ENCODE measurements at regions not wholly inside any gene's neighbourhood (a gene's known extent, or its start where the extent isn't known, plus 50 kb on each side); places are given as distances from the start of the nearest gene placed in this dataset.
"Not testable (repeated sequence)": the region's sequence is repeated elsewhere in the genome, so short reads cannot be mapped to it uniquely, and the experiment has no call there.

GRCh38 chr16:11417487-11417886 is 72.2 kb downstream of the RMI2 start:
- Histone ChIP-seq H2AFZ (replicated peaks) (no peak overlapping the region), H4K20me1 (ENCODE audit: low read depth) (no peaks in the 10 kb centered on the region), H3K79me2 (ENCODE audit: low read depth) (no peaks in the 10 kb centered on the region), H3K27me3 (no peaks in the 10 kb centered on the region), H3K36me3 (no peaks in the 10 kb centered on the region), H3K4me2 (no peak overlapping the region), H3F3A (ENCODE audit: low read depth) (no peaks in the 10 kb centered on the region), H3K27ac (no peak overlapping the region), H3K9ac (no peak overlapping the region), H3K4me3 (no peak overlapping the region), H3K9me3 (ENCODE audit: low read depth) (no peaks in the 10 kb centered on the region), H3K4me1 (peaks cover 6% of the 10 kb centered on the region)
- Mint-ChIP-seq H3K4me1 (peaks cover 9% of the 10 kb centered on the region), H3K9me3 (peaks cover 2% of the 10 kb centered on the region), H3K4me3 (no peak overlapping the region), H3K36me3 (no peaks in the 10 kb centered on the region), H3K27me3 (ENCODE audit: insufficient read depth, low read depth) (peaks cover 9% of the 10 kb centered on the region), H3K27ac (no peak overlapping the region)
- no peak for DNase-seq (ENCODE audit: low spot score)
- TF ChIP-seq CTCF (IDR thresholded peaks at IDR 0.05) (no peak), EZH2 (IDR thresholded peaks at IDR 0.05) (no peak), EZH2phosphoT487 (IDR thresholded peaks at IDR 0.05) (no peak)

GRCh38 chr16:11418506-11418905 is 73.2 kb downstream of the RMI2 start:
- H3K27ac Mint-ChIP-seq = no peak overlapping the region
- Histone ChIP-seq H3F3A (ENCODE audit: low read depth) (no peaks in the 10 kb centered on the region), H2AFZ (replicated peaks) (no peak overlapping the region), H4K20me1 (ENCODE audit: low read depth) (no peaks in the 10 kb centered on the region), H3K9me3 (ENCODE audit: low read depth) (no peaks in the 10 kb centered on the region), H3K9ac (no peak overlapping the region), H3K27ac (no peak overlapping the region), H3K79me2 (ENCODE audit: low read depth) (no peaks in the 10 kb centered on the region), H3K36me3 (no peaks in the 10 kb centered on the region), H3K4me3 (no peak overlapping the region), H3K27me3 (no peaks in the 10 kb centered on the region), H3K4me1 (peaks cover 6% of the 10 kb centered on the region), H3K4me2 (no peak overlapping the region)
- peaks cover 2% of the 10 kb centered on the region for H3K9me3 Mint-ChIP-seq
- H3K4me1 Mint-ChIP-seq = peaks cover 9% of the 10 kb centered on the region
- H3K4me3 Mint-ChIP-seq = no peak overlapping the region
- no peak for DNase-seq (ENCODE audit: low spot score)
- H3K36me3 Mint-ChIP-seq = no peaks in the 10 kb centered on the region
- peaks cover 9% of the 10 kb centered on the region for H3K27me3 Mint-ChIP-seq (ENCODE audit: insufficient read depth, low read depth)
- TF ChIP-seq EZH2phosphoT487 (IDR thresholded peaks at IDR 0.05) = no peak
- no peak for TF ChIP-seq CTCF (IDR thresholded peaks at IDR 0.05)
- no peak for TF ChIP-seq EZH2 (IDR thresholded peaks at IDR 0.05)

- not testable (repeated sequence) for H3K4me3 Mint-ChIP-seq; DNase-seq (ENCODE audit: low spot score); H3K4me1 Mint-ChIP-seq; H3K36me3 Mint-ChIP-seq; H3F3A ChIP-seq (ENCODE audit: low read depth); H3K27me3 Mint-ChIP-seq (ENCODE audit: insufficient read depth, low read depth); H3K4me1 ChIP-seq; H3K27ac ChIP-seq; H2AFZ ChIP-seq (replicated peaks); H3K27ac Mint-ChIP-seq; H3K79me2 ChIP-seq (ENCODE audit: low read depth); H3K9me3 ChIP-seq (ENCODE audit: low read depth); H3K9ac ChIP-seq; H3K4me2 ChIP-seq; H3K9me3 Mint-ChIP-seq; H3K4me3 ChIP-seq; H4K20me1 ChIP-seq (ENCODE audit: low read depth); H3K27me3 ChIP-seq; H3K36me3 ChIP-seq
Observed at GRCh38 chr16:11420067-11420466, 74.8 kb downstream of the RMI2 start.

GRCh38 chr16:11420895-11421294 is 75.6 kb downstream of the RMI2 start:
- Histone ChIP-seq H3K27ac (no peak overlapping the region), H3K36me3 (no peaks in the 10 kb centered on the region), H3K9ac (no peak overlapping the region), H3K79me2 (ENCODE audit: low read depth) (no peaks in the 10 kb centered on the region), H3F3A (ENCODE audit: low read depth) (no peaks in the 10 kb centered on the region), H4K20me1 (ENCODE audit: low read depth) (no peaks in the 10 kb centered on the region), H3K9me3 (ENCODE audit: low read depth) (no peaks in the 10 kb centered on the region), H3K27me3 (no peaks in the 10 kb centered on the region), H3K4me2 (no peak overlapping the region), H2AFZ (replicated peaks) (no peak overlapping the region), H3K4me1 (no peaks in the 10 kb centered on the region), H3K4me3 (no peak overlapping the region)
- Mint-ChIP-seq H3K4me3 (no peak overlapping the region), H3K9me3 (peaks cover 2% of the 10 kb centered on the region), H3K27me3 (ENCODE audit: insufficient read depth, low read depth) (peaks cover 6% of the 10 kb centered on the region), H3K27ac (no peak overlapping the region), H3K4me1 (no peaks in the 10 kb centered on the region), H3K36me3 (no peaks in the 10 kb centered on the region)
- TF ChIP-seq EZH2phosphoT487 (IDR thresholded peaks at IDR 0.05) = no peak
- DNase-seq (ENCODE audit: low spot score) = no peak
